Osteocyte (in vitro differentiated cells): ENCODE measurements at regions not wholly inside any gene's neighbourhood (a gene's known extent, or its start where the extent isn't known, plus 50 kb on each side); places are given as distances from the start of the nearest gene placed in this dataset.

ENCODE experiments used
- DNase-seq: peaks from one replicate; pipeline ENCODE4 v3.0.0; 2021; ENCODE audit warnings: mixed read lengths; ENCODE audit not compliant: unreplicated experiment; ENCODE audit errors: extremely low spot score
- H3K27ac Mint-ChIP-seq: one replicate; pipeline ENCODE4 v1.8.0; 2021; ENCODE audit warnings: mild to moderate bottlenecking, mixed read lengths; ENCODE audit not compliant: unreplicated experiment
- H3K27me3 Mint-ChIP-seq: one replicate; pipeline ENCODE4 v1.8.0; 2021; ENCODE audit warnings: mixed read lengths; ENCODE audit not compliant: unreplicated experiment
- H3K36me3 Mint-ChIP-seq: one replicate; pipeline ENCODE4 v1.8.0; 2021; ENCODE audit warnings: mixed read lengths; ENCODE audit not compliant: unreplicated experiment
- H3K4me1 Mint-ChIP-seq: one replicate; pipeline ENCODE4 v1.8.0; 2021; ENCODE audit warnings: mixed read lengths; ENCODE audit not compliant: unreplicated experiment
- H3K4me3 Mint-ChIP-seq: one replicate; pipeline ENCODE4 v1.8.0; 2021; ENCODE audit warnings: mild to moderate bottlenecking, moderate library complexity, mixed read lengths; ENCODE audit not compliant: unreplicated experiment
- H3K9me3 Mint-ChIP-seq: one replicate; pipeline ENCODE4 v1.8.0; 2021; ENCODE audit warnings: mixed read lengths; ENCODE audit not compliant: unreplicated experiment
- CTCF ChIP-seq: fragments of 200-600 bp; sonication (generic); IDR thresholded peaks from 2 replicates; pipeline ENCODE4 v1.5.0; 2021; ENCODE audit warnings: antibody characterized with exemption, mild to moderate bottlenecking, moderate library complexity

- H3K27ac Mint-ChIP-seq: no peak overlapping the region
- peaks cover 16% of the 10 kb centered on the region for H3K4me1 Mint-ChIP-seq
- no peak for DNase-seq
- H3K9me3 Mint-ChIP-seq: peaks cover under 1% of the 10 kb centered on the region
- H3K36me3 Mint-ChIP-seq: no peaks in the 10 kb centered on the region
- H3K4me3 Mint-ChIP-seq: no peak overlapping the region
- TF ChIP-seq CTCF: no peak
- no peaks in the 10 kb centered on the region for H3K27me3 Mint-ChIP-seq
These were observed 780.4 kb downstream of the TBL1XR1 start for GRCh38 chr3:176416870-176417269.

- no peak for DNase-seq
- TF ChIP-seq CTCF: no peak
- Mint-ChIP-seq H3K27me3 (no peaks in the 10 kb centered on the region), H3K9me3 (peaks cover 4% of the 10 kb centered on the region), H3K4me3 (no peak overlapping the region), H3K4me1 (peaks cover 12% of the 10 kb centered on the region), H3K27ac (no peak overlapping the region), H3K36me3 (no peaks in the 10 kb centered on the region)
These were observed 781.5 kb downstream of the TBL1XR1 start for GRCh38 chr3:176415661-176416295.

GRCh38 chr3:176412771-176413170 is 784.5 kb downstream of the TBL1XR1 start:
- H3K4me3 Mint-ChIP-seq: no peak overlapping the region
- no peak overlapping the region for H3K27ac Mint-ChIP-seq
- peaks cover 4% of the 10 kb centered on the region for H3K9me3 Mint-ChIP-seq
- TF ChIP-seq CTCF: no peak
- peaks cover 12% of the 10 kb centered on the region for H3K4me1 Mint-ChIP-seq
- H3K27me3 Mint-ChIP-seq: no peaks in the 10 kb centered on the region
- no peak for DNase-seq
- H3K36me3 Mint-ChIP-seq: no peaks in the 10 kb centered on the region

- Mint-ChIP-seq H3K4me1 (no peaks in the 10 kb centered on the region), H3K4me3 (no peak overlapping the region), H3K27ac (no peak overlapping the region), H3K27me3 (no peaks in the 10 kb centered on the region), H3K9me3 (no peaks in the 10 kb centered on the region), H3K36me3 (no peaks in the 10 kb centered on the region)
- no peak for TF ChIP-seq CTCF
- no peak for DNase-seq
These were observed 793.8 kb downstream of the TBL1XR1 start for GRCh38 chr3:176403531-176403930.

GRCh38 chr3:176401211-176401610 is 796.1 kb downstream of the TBL1XR1 start:
- H3K27me3 Mint-ChIP-seq: no peaks in the 10 kb centered on the region
- TF ChIP-seq CTCF: no peak
- no peak overlapping the region for H3K27ac Mint-ChIP-seq
- no peaks in the 10 kb centered on the region for H3K4me1 Mint-ChIP-seq
- no peaks in the 10 kb centered on the region for H3K36me3 Mint-ChIP-seq
- DNase-seq: no peak
- peaks cover 7% of the 10 kb centered on the region for H3K9me3 Mint-ChIP-seq
- no peak overlapping the region for H3K4me3 Mint-ChIP-seq
